ENCODE measurements at regions not wholly inside any gene's neighbourhood (a gene's known extent, or its start where the extent isn't known, plus 50 kb on each side); places are given as distances from the start of the nearest gene placed in this dataset.
"Not testable (repeated sequence)": the region's sequence is repeated elsewhere in the genome, so short reads cannot be mapped to it uniquely, and the experiment has no call there.

DNA sequence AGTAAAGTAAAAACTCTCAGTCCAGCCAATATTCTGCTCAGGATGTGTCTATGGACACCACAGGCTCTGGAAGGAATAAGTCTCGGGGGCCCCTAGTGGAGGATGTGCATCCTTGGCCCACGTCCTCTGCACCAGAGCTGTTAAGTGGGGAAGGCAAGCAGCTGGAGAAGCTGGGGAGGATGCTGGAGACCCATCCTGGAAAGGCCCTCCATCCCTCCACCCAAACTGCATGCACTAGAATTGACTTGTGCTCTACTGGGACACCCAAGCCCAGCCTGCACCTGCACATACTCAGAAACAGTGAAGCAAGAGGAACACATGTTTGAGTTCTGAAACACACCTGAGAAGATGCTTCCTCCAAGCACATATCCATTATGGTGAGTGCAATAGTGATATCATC is 307.8 kb downstream of the TSHZ3 start:
- Mint-ChIP-seq H3K9me3 (no peaks in the 10 kb centered on the region), H3K27ac (no peak overlapping the region), H3K36me3 (no peaks in the 10 kb centered on the region)
- ATAC-seq (no peak), DNase-seq (ENCODE audit: low spot score in 2 of 2) (no peak)

GRCh38 chr19:31039151-31039550 is 310.1 kb downstream of the TSHZ3 start:
- H3K9me3 Mint-ChIP-seq = peaks cover 0 to 5% of the 10 kb centered on the region in 2 donors
- DNase-seq (ENCODE audit: low spot score in 2 of 2) (no peak), ATAC-seq (no peak)
- H3K36me3 Mint-ChIP-seq = no peaks in the 10 kb centered on the region
- H3K27ac Mint-ChIP-seq = peak overlapping the region in 1 of 2 donors; percentile 72

GRCh38 chr19:31037286-31037980 is 311.8 kb downstream of the TSHZ3 start:
- no peak for DNase-seq (ENCODE audit: low spot score in 2 of 2)
- Mint-ChIP-seq H3K27ac (no peak overlapping the region), H3K36me3 (no peaks in the 10 kb centered on the region), H3K9me3 (peaks cover 0 to 7% of the 10 kb centered on the region in 2 donors)
- ATAC-seq = no peak

DNA sequence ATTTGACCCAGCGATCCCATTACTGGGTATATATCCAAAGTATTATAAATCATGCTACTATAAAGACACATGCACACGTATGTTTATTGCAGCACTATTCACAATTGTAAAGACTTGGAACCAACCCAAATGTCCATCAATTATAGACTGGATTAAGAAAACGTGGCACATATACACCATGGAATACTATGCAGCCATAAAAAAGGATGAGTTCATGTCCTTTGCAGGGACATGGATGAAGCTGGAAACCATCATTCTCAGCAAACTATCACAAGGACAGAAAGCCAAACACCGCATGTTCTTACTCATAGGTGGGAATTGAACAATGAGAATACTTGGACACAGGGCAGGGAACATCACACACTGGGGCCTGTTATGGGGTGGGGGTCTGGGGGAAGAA is 317.8 kb downstream of the TSHZ3 start:
- ATAC-seq; DNase-seq (ENCODE audit: low spot score in 2 of 2); H3K27ac Mint-ChIP-seq; H3K36me3 Mint-ChIP-seq: not testable (repeated sequence)
- H3K9me3 Mint-ChIP-seq = peaks cover 0 to 12% of the 10 kb centered on the region in 2 donors

DNA sequence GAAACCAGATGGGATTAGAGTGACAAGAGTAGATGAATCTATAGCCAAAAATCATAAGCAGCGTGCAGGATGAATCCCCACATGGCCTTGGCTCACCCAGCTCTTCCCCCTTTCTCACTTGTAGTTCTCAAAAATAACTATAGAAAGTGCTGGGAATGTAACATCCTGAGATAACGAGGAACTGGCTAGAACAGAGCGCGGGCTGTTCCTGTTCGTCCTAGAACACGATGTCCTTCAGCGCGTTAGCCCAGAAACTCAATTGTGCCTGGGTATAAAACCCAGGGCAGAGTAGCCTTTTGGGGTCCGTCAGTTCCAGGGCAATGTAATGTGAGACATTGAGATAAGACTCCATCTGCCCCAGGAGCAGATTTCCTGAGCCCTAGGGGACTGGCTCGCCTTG is 326.2 kb downstream of the TSHZ3 start:
- Mint-ChIP-seq H3K27ac (no peak overlapping the region), H3K9me3 (peaks cover 11 to 22% of the 10 kb centered on the region in 2 donors), H3K36me3 (no peaks in the 10 kb centered on the region)
- no peak for DNase-seq (ENCODE audit: low spot score in 2 of 2)
- ATAC-seq = no peak

DNA sequence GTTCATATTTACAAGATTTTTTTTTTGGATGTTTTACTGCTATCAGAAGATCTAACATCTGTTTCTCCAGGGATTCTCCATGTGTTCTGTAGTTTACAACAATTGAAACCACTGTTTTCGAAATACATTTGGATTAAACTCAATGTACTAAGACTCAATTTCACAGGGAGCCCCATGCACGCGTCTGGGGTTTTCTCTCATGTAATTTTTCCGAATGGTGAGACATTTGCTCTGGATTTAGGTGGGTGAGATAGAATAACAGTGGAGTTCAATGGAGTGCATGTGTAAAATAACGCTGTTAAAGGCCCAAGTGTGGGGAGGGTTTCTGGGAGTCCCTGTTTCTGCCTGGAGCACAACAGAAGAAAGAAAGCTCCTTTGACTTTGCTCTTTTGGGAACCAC is 330.3 kb downstream of the TSHZ3 start:
- H3K27ac Mint-ChIP-seq = no peak overlapping the region
- peaks cover 6 to 16% of the 10 kb centered on the region in 2 donors for H3K9me3 Mint-ChIP-seq
- no peak for DNase-seq (ENCODE audit: low spot score in 2 of 2)
- ATAC-seq = no peak
- no peaks in the 10 kb centered on the region for H3K36me3 Mint-ChIP-seq

- Mint-ChIP-seq H3K36me3 (no peaks in the 10 kb centered on the region), H3K27ac (peak overlapping the region in 1 of 2 donors; percentile 44), H3K9me3 (peaks cover 6 to 7% of the 10 kb centered on the region in 2 donors)
- DNase-seq (ENCODE audit: low spot score in 2 of 2) = no peak
- no peak for ATAC-seq
These were observed 333.5 kb downstream of the TSHZ3 start for GRCh38 chr19:31015778-31016177.

GRCh38 chr19:31014668-31015067 is 334.6 kb downstream of the TSHZ3 start:
- Mint-ChIP-seq H3K36me3 (no peaks in the 10 kb centered on the region), H3K9me3 (no peaks in the 10 kb centered on the region), H3K27ac (no peak overlapping the region)
- DNase-seq (ENCODE audit: low spot score in 2 of 2) = no peak
- no peak for ATAC-seq

DNA sequence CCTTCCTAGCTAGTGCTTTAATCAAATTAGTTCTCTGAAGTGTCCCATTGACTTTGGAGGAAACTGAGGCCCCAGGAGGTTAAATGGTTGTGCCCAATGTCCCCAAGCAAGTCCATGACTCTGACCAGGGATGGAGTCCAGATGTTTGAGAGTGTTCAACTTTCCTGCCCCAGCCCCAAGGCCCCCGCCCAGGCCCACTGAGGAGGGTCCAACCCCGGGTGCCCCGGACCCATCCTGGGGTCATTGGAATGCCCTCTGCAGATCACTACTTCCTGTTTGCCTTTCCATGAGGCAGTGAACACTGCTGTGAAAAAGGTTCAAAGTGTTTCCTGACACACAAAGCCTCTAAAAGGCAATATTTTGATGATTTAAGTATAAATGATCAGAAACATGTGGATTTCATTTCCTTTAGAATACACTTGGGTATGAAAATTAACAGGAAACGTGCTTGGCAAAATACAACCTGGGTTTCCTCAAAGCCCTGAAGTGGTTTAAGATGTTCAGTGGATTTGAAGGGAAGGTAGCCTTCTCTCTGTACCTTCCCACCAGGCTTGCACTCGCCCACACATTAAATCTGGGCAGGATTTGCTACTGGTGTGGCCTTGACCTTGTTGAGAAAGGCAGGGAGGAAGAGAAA is 335.7 kb downstream of the TSHZ3 start:
- Mint-ChIP-seq H3K9me3 (no peaks in the 10 kb centered on the region), H3K36me3 (no peaks in the 10 kb centered on the region), H3K27ac (no peak overlapping the region)
- no peak for DNase-seq (ENCODE audit: low spot score in 2 of 2)
- ATAC-seq = no peak

- ATAC-seq = no peak
- peaks cover 7 to 15% of the 10 kb centered on the region in 2 donors for H3K9me3 Mint-ChIP-seq
These were observed 346.6 kb downstream of the TSHZ3 start for GRCh38 chr19:31002518-31003244.

DNA sequence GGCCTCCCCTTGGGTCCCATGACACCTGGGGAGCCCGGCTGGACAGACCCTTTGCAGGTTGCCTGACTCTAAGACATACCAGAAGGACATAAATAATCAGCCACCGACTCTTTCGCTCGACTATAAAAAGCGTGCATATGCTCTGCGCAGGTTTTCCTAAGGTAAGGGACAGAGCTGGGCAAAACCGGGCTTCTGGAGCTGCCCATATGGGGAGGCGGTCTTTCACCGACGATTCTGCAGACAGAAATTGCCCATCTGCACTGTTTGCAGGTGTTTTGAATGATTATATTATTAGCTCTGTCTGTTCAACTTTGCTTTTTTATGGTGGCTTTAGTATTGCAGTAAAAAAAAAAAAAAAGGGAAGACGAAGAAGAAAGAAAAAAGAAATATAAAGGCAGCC is 347.2 kb downstream of the TSHZ3 start:
- Mint-ChIP-seq H3K27ac (no peak overlapping the region), H3K36me3 (no peaks in the 10 kb centered on the region), H3K9me3 (peaks cover 5 to 12% of the 10 kb centered on the region in 2 donors)
- DNase-seq (ENCODE audit: low spot score in 2 of 2) (no peak), ATAC-seq (no peak)

More at GRCh38 chr19:31002518-31003244, 346.6 kb downstream of the TSHZ3 start:
- H3K27ac Mint-ChIP-seq = no peak overlapping the region
- no peaks in the 10 kb centered on the region for H3K36me3 Mint-ChIP-seq
- DNase-seq (ENCODE audit: low spot score in 2 of 2) = no peak

- no peak for DNase-seq (ENCODE audit: low spot score in 2 of 2)
- H3K9me3 Mint-ChIP-seq = peaks cover 0 to 6% of the 10 kb centered on the region in 2 donors
- ATAC-seq = no peak
- H3K27ac Mint-ChIP-seq = no peak overlapping the region
- H3K36me3 Mint-ChIP-seq = no peaks in the 10 kb centered on the region
These were observed 348.3 kb downstream of the TSHZ3 start for GRCh38 chr19:31000913-31001312.

GRCh38 chr19:30999726-31000125 is 349.5 kb downstream of the TSHZ3 start:
- ATAC-seq = no peak
- DNase-seq (ENCODE audit: low spot score in 2 of 2) = no peak
- H3K36me3 Mint-ChIP-seq = no peaks in the 10 kb centered on the region
- H3K27ac Mint-ChIP-seq = no peak overlapping the region
- H3K9me3 Mint-ChIP-seq = peaks cover 0 to under 1% of the 10 kb centered on the region in 2 donors

DNA sequence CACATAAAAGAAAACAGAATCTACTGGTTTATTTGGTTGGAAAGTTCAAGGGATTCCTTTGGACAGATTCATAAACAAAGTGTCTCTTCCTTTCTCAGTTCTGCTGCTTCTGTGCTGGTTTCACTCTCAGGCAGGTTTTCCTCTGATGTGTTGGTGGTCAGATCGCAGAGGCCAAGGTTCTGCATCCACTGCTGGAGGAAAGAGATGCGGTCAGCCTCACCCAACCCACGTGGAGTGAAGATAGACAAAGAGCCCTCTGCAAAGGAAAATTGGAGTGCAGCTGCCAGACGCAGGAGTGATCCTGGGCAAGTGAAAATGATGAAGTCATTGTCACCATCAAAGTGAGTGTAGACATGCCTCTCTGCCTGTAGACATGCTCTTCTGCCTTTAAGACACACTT is 352.0 kb downstream of the TSHZ3 start:
- DNase-seq (ENCODE audit: low spot score in 2 of 2) (no peak), ATAC-seq (no peak)
- peaks cover 0 to 3% of the 10 kb centered on the region in 2 donors for H3K9me3 Mint-ChIP-seq

GRCh38 chr19:30978639-30979038 is 370.6 kb downstream of the TSHZ3 start:
- peaks cover 7 to 10% of the 10 kb centered on the region in 2 donors for H3K9me3 Mint-ChIP-seq
- DNase-seq (ENCODE audit: low spot score in 2 of 2) (no peak), ATAC-seq (no peak)
- no peaks in the 10 kb centered on the region for H3K36me3 Mint-ChIP-seq
- no peak overlapping the region for H3K27ac Mint-ChIP-seq

More for the DNA sequence above, 352.0 kb downstream of the TSHZ3 start:
- Mint-ChIP-seq H3K36me3 (no peaks in the 10 kb centered on the region), H3K27ac (no peak overlapping the region)

GRCh38 chr19:30969591-30969990 is 379.6 kb downstream of the TSHZ3 start:
- Mint-ChIP-seq H3K36me3 (no peaks in the 10 kb centered on the region), H3K27ac (no peak overlapping the region), H3K9me3 (peaks cover 0 to 3% of the 10 kb centered on the region in 2 donors)
- no peak for ATAC-seq
- DNase-seq (ENCODE audit: low spot score in 2 of 2) = no peak

DNA sequence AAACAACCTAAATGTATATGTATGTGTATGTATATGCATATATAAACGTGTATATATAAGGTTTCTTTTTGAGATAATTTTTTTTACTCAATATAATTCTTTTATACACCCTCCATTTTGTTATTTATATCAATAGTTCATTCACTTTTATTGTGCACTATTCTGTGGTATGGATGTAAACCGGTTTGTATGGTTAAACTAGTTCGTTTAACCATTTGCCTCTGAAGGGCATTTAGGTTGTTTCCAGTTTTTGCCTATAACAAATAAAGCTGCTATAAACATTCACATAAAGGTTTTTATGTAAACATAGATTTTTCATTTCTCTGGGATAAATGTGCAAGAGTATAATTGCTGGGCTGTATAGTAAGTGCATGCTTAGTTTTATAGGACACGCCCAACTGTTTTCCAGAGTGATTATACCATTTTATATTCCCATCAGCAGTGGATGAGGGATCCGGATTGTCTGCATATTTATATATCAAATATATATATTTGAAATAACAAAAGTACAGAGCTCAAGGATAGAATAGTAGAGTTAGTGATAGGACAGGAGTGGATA is 380.3 kb downstream of the TSHZ3 start:
- H3K27ac Mint-ChIP-seq = no peak overlapping the region
- peaks cover 0 to 3% of the 10 kb centered on the region in 2 donors for H3K9me3 Mint-ChIP-seq
- no peaks in the 10 kb centered on the region for H3K36me3 Mint-ChIP-seq
- DNase-seq (ENCODE audit: low spot score in 2 of 2) (no peak), ATAC-seq (no peak)
